Thoracic aorta (tissue), 2 donors: ENCODE measurements at regions not wholly inside any gene's neighbourhood (a gene's known extent, or its start where the extent isn't known, plus 50 kb on each side); places are given as distances from the start of the nearest gene placed in this dataset.
"Not testable (repeated sequence)": the region's sequence is repeated elsewhere in the genome, so short reads cannot be mapped to it uniquely, and the experiment has no call there.

Experiments
- ATAC-seq: fragments of 150-250 bp; one replicate; pipeline ENCODE4 v1.8.0; 2017; ENCODE audit warnings: low read depth; ENCODE audit not compliant: insufficient number of reproducible peaks, low FRiP score
- DNase-seq: peaks from one replicate; pipeline ENCODE4 v3.0.0-alpha.2; 2020; ENCODE audit warnings: low spot score
- H3K27ac ChIP-seq, 2 donors: fragments of 200-600 bp; sonication (generic); 1 replicate in 1 of 2; 2 replicates in 1 of 2; pipeline ENCODE4 v1.5.1; 2016; ENCODE audit warnings: mild to moderate bottlenecking in 2 of 2, moderate library complexity in 2 of 2
- H3K27me3 ChIP-seq: fragments of 200-600 bp; sonication (generic); replicated peaks from 2 replicates; pipeline ENCODE4 v1.6.0; 2016; ENCODE audit warnings: mild to moderate bottlenecking; ENCODE audit not compliant: insufficient read depth
- H3K36me3 ChIP-seq: fragments of 200-600 bp; sonication (generic); one replicate; pipeline ENCODE4 v1.5.1; 2016
- H3K4me1 ChIP-seq, 2 donors: fragments of 200-600 bp; sonication (generic); 1 replicate in 1 of 2; 2 replicates in 1 of 2; pipeline versions ENCODE4 v1.5.1 to v1.6.0; 2016; ENCODE audit warnings: low read depth in 2 of 2, mild to moderate bottlenecking in 1 of 2; ENCODE audit not compliant: control insufficient read depth in 1 of 2
- H3K4me3 ChIP-seq: fragments of 200-600 bp; sonication (generic); 2 replicates; pipeline ENCODE4 v1.5.1; 2016; ENCODE audit warnings: mild to moderate bottlenecking
- H3K9me3 ChIP-seq: fragments of 200-600 bp; sonication (generic); 2 replicates; pipeline ENCODE4 v1.5.1; 2016
- TF ChIP-seq, protein P1 (sequence below): fragments of 200-600 bp; sonication (generic); IDR thresholded peaks from one replicate; pipeline ENCODE4 v1.5.1; 2019; ENCODE audit warnings: antibody characterized with exemption

DNA sequence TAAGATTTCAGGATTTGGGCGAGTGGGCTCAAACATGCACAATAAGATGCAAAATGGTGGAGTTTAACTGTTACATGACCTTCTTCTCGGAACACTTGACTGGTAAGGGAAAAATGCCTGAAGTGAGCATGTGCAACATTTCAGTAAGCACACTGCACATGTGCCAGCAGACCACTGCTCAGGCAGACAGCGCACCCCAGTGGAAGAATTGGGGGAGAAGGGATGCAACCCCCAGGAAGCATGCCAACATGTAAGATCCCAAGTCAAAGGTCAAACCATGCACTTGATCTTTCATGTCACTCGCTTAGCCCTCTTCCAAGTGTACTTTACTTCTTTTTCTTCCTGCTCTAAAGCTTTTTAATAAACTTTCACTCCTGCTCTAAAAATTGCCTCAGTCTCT is 256.3 kb downstream of the CENPC start:
- no peaks in the 10 kb centered on the region for H3K27me3 ChIP-seq
- ATAC-seq (no peak), DNase-seq (no peak)
- TF ChIP-seq, protein P1, sequence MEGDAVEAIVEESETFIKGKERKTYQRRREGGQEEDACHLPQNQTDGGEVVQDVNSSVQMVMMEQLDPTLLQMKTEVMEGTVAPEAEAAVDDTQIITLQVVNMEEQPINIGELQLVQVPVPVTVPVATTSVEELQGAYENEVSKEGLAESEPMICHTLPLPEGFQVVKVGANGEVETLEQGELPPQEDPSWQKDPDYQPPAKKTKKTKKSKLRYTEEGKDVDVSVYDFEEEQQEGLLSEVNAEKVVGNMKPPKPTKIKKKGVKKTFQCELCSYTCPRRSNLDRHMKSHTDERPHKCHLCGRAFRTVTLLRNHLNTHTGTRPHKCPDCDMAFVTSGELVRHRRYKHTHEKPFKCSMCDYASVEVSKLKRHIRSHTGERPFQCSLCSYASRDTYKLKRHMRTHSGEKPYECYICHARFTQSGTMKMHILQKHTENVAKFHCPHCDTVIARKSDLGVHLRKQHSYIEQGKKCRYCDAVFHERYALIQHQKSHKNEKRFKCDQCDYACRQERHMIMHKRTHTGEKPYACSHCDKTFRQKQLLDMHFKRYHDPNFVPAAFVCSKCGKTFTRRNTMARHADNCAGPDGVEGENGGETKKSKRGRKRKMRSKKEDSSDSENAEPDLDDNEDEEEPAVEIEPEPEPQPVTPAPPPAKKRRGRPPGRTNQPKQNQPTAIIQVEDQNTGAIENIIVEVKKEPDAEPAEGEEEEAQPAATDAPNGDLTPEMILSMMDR: no peak
- H3K27ac ChIP-seq: no peak overlapping the region
- H3K4me1 ChIP-seq: no peaks in the 10 kb centered on the region
- no peaks in the 10 kb centered on the region for H3K9me3 ChIP-seq
- H3K4me3 ChIP-seq: no peak overlapping the region
- no peaks in the 10 kb centered on the region for H3K36me3 ChIP-seq

DNA sequence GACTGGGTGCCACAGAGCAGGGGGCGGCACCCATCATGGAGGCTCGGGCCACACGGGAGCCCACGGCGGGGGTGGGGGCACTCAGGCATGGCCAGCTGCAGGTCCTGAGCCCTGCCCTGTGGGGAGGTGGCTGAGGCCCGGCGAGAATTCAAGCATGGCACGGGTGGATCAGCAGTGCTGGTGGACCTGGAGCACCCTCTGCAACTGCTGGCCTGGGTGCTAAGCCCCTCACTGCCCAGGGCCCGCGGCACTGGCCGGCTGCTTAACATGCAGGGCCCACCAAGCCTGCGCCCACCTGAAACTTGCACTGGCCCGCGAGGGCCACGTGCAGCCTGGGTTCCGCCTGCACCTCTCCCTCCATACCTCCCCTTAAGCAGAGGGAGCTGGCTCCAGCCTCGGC is 258.6 kb downstream of the CENPC start:
- no peaks in the 10 kb centered on the region for H3K9me3 ChIP-seq
- no peak overlapping the region for H3K27ac ChIP-seq
- H3K36me3 ChIP-seq: no peaks in the 10 kb centered on the region
- no peak overlapping the region for H3K4me3 ChIP-seq
- TF ChIP-seq, protein P1: no peak
- no peaks in the 10 kb centered on the region for H3K27me3 ChIP-seq
- H3K4me1 ChIP-seq: no peaks in the 10 kb centered on the region
- DNase-seq (no peak), ATAC-seq (no peak)

DNA sequence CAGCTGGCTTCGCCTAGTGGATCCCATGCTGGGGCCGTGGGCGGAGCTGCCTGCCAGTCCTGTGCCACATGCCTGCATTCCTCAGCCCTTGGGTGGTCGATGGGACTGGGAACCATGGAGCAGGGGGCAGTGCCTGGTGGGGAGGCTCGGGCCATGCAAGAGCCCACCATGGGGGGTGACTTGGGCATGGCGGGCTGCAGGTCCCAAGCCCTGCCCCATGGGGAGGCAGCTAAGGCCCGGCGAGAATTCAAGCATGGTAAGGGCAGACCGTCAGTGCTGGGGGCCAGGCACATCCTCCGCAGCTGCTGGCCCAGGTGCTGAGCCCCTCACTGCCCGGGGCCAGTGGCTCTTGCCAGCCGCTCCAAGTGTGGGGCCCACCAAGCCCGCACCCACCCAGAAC is 262.6 kb downstream of the CENPC start:
- TF ChIP-seq, protein P1: no peak
- Histone ChIP-seq H3K4me3 (no peak overlapping the region), H3K27ac (no peak overlapping the region), H3K4me1 (no peaks in the 10 kb centered on the region), H3K9me3 (no peaks in the 10 kb centered on the region), H3K36me3 (no peaks in the 10 kb centered on the region), H3K27me3 (no peaks in the 10 kb centered on the region)
- DNase-seq (no peak), ATAC-seq (no peak)

DNA sequence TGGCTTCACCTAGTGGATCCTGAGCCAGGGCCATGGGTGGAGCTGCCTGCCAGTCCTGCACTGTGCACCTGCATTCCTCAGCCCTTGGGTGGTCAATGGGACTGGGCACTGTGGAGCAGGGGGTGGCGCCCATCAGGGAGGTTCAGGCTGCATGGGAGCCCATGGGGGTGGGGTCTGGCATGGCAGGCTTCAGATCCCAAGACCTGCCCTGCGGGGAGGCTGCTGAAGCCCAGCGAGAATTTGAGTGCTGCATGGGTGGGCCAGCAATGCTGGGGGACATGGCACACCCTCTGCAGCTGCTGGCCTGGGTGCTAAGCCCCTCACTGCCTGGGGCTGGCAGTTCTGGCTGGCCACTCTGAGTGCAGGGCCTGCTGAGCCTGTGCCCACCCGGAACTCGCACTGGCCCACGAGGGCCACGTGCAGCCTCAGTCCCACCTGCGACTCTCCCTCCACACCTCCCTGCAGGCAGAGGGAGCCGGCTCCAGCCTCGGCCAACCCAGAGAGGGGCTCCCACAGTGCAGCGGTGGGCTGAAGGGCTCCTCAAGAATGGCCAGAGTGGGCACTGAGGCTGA is 270.0 kb downstream of the CENPC start:
- ATAC-seq: no peak
- no peaks in the 10 kb centered on the region for H3K36me3 ChIP-seq
- DNase-seq: no peak

DNA sequence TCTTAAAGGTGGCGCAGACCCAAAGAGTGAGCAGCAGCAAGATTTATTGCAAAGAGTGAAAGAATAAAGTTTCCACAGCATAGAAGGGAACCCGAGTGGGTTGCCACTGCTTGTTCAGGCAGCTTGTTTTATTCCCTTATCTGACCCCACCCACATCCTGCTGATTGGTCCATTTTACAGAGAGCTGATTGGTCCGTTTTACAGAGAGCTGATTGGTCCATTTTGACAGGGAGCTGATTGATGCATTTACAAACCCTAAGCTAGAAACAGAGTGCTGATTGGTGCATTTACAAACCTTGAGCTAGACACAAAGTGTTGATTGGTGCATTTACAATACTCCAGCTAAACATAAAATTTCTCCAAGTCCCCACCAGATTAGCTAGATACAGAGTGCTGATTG is 270.6 kb downstream of the CENPC start:
- not testable (repeated sequence) for H3K36me3 ChIP-seq, DNase-seq, H3K27ac ChIP-seq, ATAC-seq, H3K4me3 ChIP-seq, H3K4me1 ChIP-seq, H3K9me3 ChIP-seq, H3K27me3 ChIP-seq

More for the DNA sequence above, 270.0 kb downstream of the CENPC start:
- Histone ChIP-seq H3K27ac (no peak overlapping the region), H3K27me3 (no peaks in the 10 kb centered on the region), H3K9me3 (no peaks in the 10 kb centered on the region), H3K4me3 (no peak overlapping the region), H3K4me1 (no peaks in the 10 kb centered on the region)
- TF ChIP-seq, protein P1: no peak

DNA sequence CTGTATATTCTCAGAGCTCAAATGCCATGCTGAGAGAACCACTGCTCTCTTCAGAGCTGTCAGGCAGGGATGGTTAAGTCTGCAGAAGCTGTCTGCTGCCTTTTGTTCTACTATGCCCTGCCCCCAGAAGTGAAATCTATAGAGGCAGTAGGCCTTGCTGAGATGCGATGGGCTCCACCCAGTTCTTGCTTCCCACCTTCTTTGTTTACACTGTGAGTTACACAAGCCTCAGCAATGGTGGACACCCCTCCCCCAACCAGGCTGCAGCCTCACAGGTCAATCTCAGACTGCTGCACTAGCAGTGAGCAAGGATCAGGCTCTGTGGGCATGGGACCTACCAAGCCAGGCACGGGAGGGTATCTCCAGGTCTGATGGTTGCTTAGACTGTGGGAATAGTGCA is 271.6 kb downstream of the CENPC start:
- Histone ChIP-seq H3K9me3 (no peaks in the 10 kb centered on the region), H3K4me1 (no peaks in the 10 kb centered on the region), H3K4me3 (no peak overlapping the region), H3K27me3 (no peaks in the 10 kb centered on the region), H3K27ac (no peak overlapping the region), H3K36me3 (no peaks in the 10 kb centered on the region)
- DNase-seq (no peak), ATAC-seq (no peak)
- TF ChIP-seq, protein P1: no peak
